ENCODE measurements at regions not wholly inside any gene's neighbourhood (a gene's known extent, or its start where the extent isn't known, plus 50 kb on each side); places are given as distances from the start of the nearest gene placed in this dataset.

DNA sequence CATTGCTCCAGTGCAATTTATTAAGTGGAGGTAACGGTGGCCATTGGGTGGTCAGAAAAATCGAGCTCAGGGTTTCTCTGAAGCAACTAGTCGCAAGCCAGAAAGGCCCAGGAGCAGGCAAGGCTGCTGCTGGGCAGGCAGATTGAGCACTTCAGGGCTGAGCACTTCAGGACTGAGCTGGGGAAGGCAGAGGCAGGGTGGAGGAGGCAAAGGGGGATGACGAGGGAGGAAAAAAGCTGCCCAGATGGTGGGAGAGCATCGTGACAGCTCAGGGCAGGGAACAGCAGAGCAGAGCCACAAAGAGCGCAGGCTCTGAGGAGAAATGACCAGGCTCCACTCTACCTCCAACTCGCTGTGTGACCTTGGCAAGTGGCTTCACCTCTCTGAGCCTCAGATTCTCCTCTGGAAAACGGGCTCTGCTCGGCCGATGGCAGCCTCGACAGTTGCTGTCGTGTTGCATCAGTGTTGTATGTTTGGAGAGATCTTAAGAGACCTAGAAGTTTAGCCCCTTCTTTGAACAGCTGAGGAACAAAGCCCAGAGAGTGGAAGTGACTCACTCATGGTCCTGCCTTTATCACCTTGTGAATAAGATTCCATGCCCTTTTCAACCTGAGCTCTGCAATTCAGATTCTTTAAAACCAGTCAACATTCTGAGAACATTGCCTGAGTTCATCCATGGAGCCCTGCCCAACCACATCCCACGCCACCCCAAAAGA is 141.4 kb downstream of the SYF2 start:
- TF ChIP-seq POLR2AphosphoS5 (IDR thresholded peaks at IDR 0.05; ENCODE audit: borderline replicate concordance, low read depth, low read length) (no peak), EZH2 (IDR thresholded peaks at IDR 0.05) (no peak)
